AG10803 (cell line): ENCODE measurements at regions not wholly inside any gene's neighbourhood (a gene's known extent, or its start where the extent isn't known, plus 50 kb on each side); places are given as distances from the start of the nearest gene placed in this dataset.

Experiments
- DNase-seq: peaks from one replicate; pipeline ENCODE4 v3.0.0; 2010; ENCODE audit warnings: low read depth
- H3K4me3 ChIP-seq: 2 replicates; pipeline ENCODE4 v1.5.1; 2011; ENCODE audit warnings: mild to moderate bottlenecking, low read length, control low read depth
- TF ChIP-seq, protein P1 (sequence below): conservative IDR thresholded peaks from 2 replicates; pipeline ENCODE4 v1.5.1; 2011; ENCODE audit warnings: mild to moderate bottlenecking, low read length, control low read depth, inconsistent platforms

DNA sequence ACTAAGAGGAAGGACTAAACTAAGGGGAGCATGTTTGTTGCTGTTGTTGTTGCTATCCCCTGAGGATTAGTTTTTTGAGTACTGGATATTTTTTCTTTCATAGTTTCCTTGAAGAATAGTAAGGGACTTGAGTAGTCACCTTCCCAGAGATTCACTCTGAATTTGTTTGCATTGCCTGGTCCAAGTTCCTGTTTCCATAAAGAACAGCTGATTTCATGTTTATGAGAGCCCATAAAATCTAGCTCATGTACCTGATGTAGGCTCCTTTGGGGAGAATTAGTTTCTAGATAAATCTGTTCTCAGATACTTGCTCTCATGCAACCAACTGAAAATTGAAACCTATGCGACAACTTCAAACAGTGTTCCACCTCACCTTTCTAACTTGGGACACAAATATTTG, 464.4 kb upstream of the MBL2 start:
- TF ChIP-seq, protein P1, sequence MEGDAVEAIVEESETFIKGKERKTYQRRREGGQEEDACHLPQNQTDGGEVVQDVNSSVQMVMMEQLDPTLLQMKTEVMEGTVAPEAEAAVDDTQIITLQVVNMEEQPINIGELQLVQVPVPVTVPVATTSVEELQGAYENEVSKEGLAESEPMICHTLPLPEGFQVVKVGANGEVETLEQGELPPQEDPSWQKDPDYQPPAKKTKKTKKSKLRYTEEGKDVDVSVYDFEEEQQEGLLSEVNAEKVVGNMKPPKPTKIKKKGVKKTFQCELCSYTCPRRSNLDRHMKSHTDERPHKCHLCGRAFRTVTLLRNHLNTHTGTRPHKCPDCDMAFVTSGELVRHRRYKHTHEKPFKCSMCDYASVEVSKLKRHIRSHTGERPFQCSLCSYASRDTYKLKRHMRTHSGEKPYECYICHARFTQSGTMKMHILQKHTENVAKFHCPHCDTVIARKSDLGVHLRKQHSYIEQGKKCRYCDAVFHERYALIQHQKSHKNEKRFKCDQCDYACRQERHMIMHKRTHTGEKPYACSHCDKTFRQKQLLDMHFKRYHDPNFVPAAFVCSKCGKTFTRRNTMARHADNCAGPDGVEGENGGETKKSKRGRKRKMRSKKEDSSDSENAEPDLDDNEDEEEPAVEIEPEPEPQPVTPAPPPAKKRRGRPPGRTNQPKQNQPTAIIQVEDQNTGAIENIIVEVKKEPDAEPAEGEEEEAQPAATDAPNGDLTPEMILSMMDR = no peak
- no peak for DNase-seq
- no peak overlapping the region for H3K4me3 ChIP-seq

DNA sequence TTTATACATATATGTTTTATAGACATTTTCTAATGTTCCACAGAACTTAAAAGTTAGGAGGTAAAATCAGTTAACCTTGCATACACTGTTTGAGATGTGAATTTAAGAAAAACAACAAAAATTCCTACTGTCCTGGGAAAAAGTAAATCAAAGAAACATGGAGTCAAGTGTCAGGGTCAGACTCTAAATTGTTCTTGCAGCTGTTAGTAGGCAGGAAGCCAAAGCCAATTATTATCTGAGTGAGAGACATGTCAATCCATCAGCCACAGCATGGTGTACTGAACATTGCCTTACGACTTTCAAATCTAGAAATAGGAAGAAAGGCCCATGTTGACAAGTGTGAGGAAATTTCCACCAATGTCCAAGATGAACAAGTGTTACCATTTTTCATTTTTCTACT, 461.2 kb upstream of the MBL2 start:
- TF ChIP-seq, protein P1 = no peak
- DNase-seq = no peak

DNA sequence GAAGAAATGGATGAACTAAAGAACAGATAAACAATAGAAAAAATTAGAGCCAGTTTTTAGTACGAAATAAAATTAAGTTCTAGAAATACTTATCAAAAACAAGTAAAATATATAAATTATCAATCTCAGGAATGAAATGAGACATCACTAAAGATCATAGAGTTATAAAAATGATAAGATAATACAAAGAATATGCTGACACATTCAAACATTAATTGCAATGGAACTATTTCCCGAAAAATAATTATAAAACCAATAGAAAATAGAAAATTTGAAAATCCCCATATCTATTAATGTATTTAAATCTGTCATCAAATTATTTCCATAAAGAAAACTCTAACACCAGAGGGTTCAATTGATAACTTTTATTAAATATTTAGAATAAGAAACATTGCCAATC, 458.1 kb upstream of the MBL2 start:
- DNase-seq = no peak
- TF ChIP-seq, protein P1 = no peak
- no peak overlapping the region for H3K4me3 ChIP-seq

More for the DNA sequence above, 461.2 kb upstream of the MBL2 start:
- no peak overlapping the region for H3K4me3 ChIP-seq

DNA sequence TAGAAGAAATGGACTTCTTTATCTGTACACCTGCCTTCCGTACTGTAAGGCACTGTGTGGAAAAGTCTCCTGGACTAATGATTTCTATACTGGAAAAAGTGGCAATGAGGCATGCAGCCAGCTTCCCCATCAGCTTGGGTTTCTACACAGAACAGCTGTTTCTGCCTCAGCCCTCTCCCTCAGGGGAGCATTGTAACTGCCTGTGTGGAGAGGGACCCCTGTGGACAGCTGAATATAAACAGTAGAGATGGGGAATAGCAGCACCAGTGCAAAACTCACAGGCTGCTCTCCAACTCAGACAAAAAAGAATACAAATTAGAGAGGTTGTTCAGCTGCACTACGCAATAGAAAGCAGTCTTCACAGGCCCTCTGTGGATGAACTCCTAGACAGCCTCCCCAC, 451.3 kb upstream of the MBL2 start:
- no peak overlapping the region for H3K4me3 ChIP-seq
- TF ChIP-seq, protein P1 = no peak
- no peak for DNase-seq

DNA sequence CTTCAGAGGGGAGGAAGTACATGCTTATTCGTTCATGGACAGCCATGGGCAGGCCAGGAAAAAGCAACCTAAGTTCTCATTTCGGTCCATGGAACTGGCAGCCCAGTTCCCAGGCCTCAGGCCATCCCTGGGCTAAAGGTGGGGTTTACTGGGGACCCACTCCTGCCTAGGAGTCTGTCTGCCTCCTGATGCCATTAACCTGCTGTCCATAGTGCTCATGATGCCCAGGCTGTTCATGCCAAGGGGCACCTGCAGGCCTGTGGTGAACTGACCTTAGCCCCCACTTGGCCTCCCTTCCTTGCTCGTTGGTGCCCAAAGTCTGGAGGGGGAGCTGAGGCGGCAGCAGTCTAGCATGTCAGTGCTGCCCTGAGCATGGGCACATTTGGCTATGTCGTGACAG, 450.2 kb upstream of the MBL2 start:
- TF ChIP-seq, protein P1 = no peak
- H3K4me3 ChIP-seq = no peak overlapping the region
- DNase-seq = no peak

DNA sequence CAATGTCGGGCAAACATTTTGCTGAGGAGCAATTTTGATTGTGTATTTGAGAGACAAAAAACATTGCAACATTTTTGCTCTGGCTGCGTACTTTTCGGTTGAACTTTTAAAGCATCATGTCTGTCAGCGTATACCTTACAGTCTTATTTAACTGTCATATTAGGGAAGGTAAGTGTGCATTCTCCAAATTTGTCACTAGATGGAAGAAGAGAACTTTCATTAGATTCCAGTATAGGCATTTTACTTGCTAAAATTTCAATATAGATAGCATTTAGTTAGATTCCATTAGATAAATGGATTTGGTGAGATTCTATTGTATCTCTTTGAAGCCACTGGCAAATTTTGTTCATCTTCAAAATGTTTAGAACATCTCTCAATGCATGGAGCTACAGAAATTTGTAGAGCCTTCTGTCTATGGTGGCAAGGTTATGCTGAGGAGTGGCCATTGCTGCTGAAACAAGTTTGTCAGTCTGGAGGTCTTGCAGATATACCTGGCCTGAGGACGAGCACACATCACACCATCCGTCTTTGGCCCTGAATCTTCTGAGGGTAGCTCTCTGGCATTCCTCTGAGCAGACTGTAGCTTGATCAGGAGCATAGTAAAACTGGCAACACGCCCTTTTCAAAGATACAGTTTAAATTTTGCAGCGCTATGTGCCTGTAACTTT, 437.5 kb upstream of the MBL2 start:
- H3K4me3 ChIP-seq = no peak overlapping the region
- TF ChIP-seq, protein P1 = no peak
- no peak for DNase-seq

DNA sequence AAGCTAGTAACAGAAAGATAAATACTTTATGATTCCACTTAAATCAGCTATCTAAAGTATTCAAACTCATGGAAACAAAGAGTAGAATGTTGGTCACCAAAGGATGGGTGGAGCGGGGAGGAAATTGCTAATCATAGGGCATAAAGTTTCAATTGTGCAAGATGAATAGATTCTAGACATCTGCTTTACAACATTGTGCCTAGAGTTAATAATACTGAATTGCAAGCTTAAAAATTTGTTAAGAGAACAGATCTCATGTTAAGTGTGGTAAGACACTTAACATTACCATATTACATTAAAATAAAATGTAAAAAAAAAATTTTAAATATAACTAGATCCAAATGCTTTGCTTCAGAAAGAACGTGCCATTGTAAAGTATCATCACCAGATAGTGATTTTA, 411.1 kb upstream of the MBL2 start:
- DNase-seq = no peak
- H3K4me3 ChIP-seq = no peak overlapping the region
- TF ChIP-seq, protein P1 = no peak
